ENCODE measurements at regions not wholly inside any gene's neighbourhood (a gene's known extent, or its start where the extent isn't known, plus 50 kb on each side); places are given as distances from the start of the nearest gene placed in this dataset.

- Mint-ChIP-seq H3K27me3 (ENCODE audit: low read depth) (peaks cover 12% of the 10 kb centered on the region), H3K4me1 (ENCODE audit: low read depth) (no peaks in the 10 kb centered on the region), H3K4me3 (no peak overlapping the region), H3K36me3 (ENCODE audit: low read depth) (no peaks in the 10 kb centered on the region), H3K9me3 (no peaks in the 10 kb centered on the region), H3K27ac (no peak overlapping the region)
- DNase-seq, result no peak
- intact Hi-C loops (cut with micrococcal nuclease), result no loop called here
- CTCF ChIA-PET, result no interaction called here
These were observed 52.8 kb upstream of the SV2C start for GRCh38 chr5:76030343-76030742.

GRCh38 chr5:76029739-76030138 is 53.4 kb upstream of the SV2C start:
- intact Hi-C loops (cut with micrococcal nuclease), result no loop called here
- no peaks in the 10 kb centered on the region for H3K9me3 Mint-ChIP-seq
- no peaks in the 10 kb centered on the region for H3K4me1 Mint-ChIP-seq (ENCODE audit: low read depth)
- no peak for DNase-seq
- no peak overlapping the region for H3K27ac Mint-ChIP-seq
- H3K36me3 Mint-ChIP-seq (ENCODE audit: low read depth), result no peaks in the 10 kb centered on the region
- CTCF ChIA-PET, result no interaction called here
- H3K27me3 Mint-ChIP-seq (ENCODE audit: low read depth), result peaks cover 12% of the 10 kb centered on the region
- H3K4me3 Mint-ChIP-seq, result no peak overlapping the region

- no peaks in the 10 kb centered on the region for H3K36me3 Mint-ChIP-seq (ENCODE audit: low read depth)
- CTCF ChIA-PET, result no interaction called here
- peaks cover 10% of the 10 kb centered on the region for H3K27me3 Mint-ChIP-seq (ENCODE audit: low read depth)
- no peak overlapping the region for H3K27ac Mint-ChIP-seq
- DNase-seq, result no peak
- no peak overlapping the region for H3K4me3 Mint-ChIP-seq
- H3K4me1 Mint-ChIP-seq (ENCODE audit: low read depth), result no peaks in the 10 kb centered on the region
- intact Hi-C loops (cut with micrococcal nuclease), result no loop called here
- H3K9me3 Mint-ChIP-seq, result no peaks in the 10 kb centered on the region
These were observed 57.4 kb upstream of the SV2C start for GRCh38 chr5:76025790-76026189.

GRCh38 chr5:76025069-76025468 is 58.1 kb upstream of the SV2C start:
- CTCF ChIA-PET, result no interaction called here
- intact Hi-C loops (cut with micrococcal nuclease), result no loop called here
- DNase-seq, result no peak
- Mint-ChIP-seq H3K27me3 (ENCODE audit: low read depth) (peaks cover 7% of the 10 kb centered on the region), H3K4me1 (ENCODE audit: low read depth) (no peaks in the 10 kb centered on the region), H3K27ac (no peak overlapping the region), H3K9me3 (no peaks in the 10 kb centered on the region), H3K4me3 (no peak overlapping the region), H3K36me3 (ENCODE audit: low read depth) (no peaks in the 10 kb centered on the region)

- H3K27me3 Mint-ChIP-seq (ENCODE audit: low read depth), result peaks cover 6% of the 10 kb centered on the region
- CTCF ChIA-PET, result no interaction called here
These were observed 60.6 kb upstream of the SV2C start for GRCh38 chr5:76022611-76023010.

GRCh38 chr5:76021936-76022584 is 61.1 kb upstream of the SV2C start:
- H3K36me3 Mint-ChIP-seq (ENCODE audit: low read depth), result no peaks in the 10 kb centered on the region
- CTCF ChIA-PET, result no interaction called here
- H3K4me3 Mint-ChIP-seq, result no peak overlapping the region
- no peaks in the 10 kb centered on the region for H3K4me1 Mint-ChIP-seq (ENCODE audit: low read depth)
- DNase-seq, result no peak
- H3K27ac Mint-ChIP-seq, result no peak overlapping the region
- H3K27me3 Mint-ChIP-seq (ENCODE audit: low read depth), result peaks cover 6% of the 10 kb centered on the region
- intact Hi-C loops (cut with micrococcal nuclease), result no loop called here
- no peaks in the 10 kb centered on the region for H3K9me3 Mint-ChIP-seq

More at GRCh38 chr5:76022611-76023010, 60.6 kb upstream of the SV2C start:
- no peak for DNase-seq
- intact Hi-C loops (cut with micrococcal nuclease), result no loop called here
- Mint-ChIP-seq H3K27ac (no peak overlapping the region), H3K4me1 (ENCODE audit: low read depth) (no peaks in the 10 kb centered on the region), H3K4me3 (no peak overlapping the region), H3K9me3 (no peaks in the 10 kb centered on the region), H3K36me3 (ENCODE audit: low read depth) (no peaks in the 10 kb centered on the region)

GRCh38 chr5:76016258-76016657 is 66.9 kb upstream of the SV2C start:
- Mint-ChIP-seq H3K27me3 (ENCODE audit: low read depth) (peaks cover 13% of the 10 kb centered on the region), H3K4me3 (no peak overlapping the region), H3K4me1 (ENCODE audit: low read depth) (no peaks in the 10 kb centered on the region), H3K9me3 (no peaks in the 10 kb centered on the region), H3K36me3 (ENCODE audit: low read depth) (no peaks in the 10 kb centered on the region), H3K27ac (no peak overlapping the region)
- no peak for DNase-seq
- CTCF ChIA-PET, result no interaction called here
- intact Hi-C loops (cut with micrococcal nuclease), result no loop called here

- intact Hi-C loops (cut with micrococcal nuclease), result no loop called here
- Mint-ChIP-seq H3K4me3 (no peak overlapping the region), H3K4me1 (ENCODE audit: low read depth) (no peaks in the 10 kb centered on the region), H3K36me3 (ENCODE audit: low read depth) (no peaks in the 10 kb centered on the region), H3K9me3 (no peaks in the 10 kb centered on the region), H3K27me3 (ENCODE audit: low read depth) (peaks cover 11% of the 10 kb centered on the region), H3K27ac (no peak overlapping the region)
- no peak for DNase-seq
- CTCF ChIA-PET, result interaction anchor here (0.7 kb wide), 1 partner anchor 256 kb away, joined by 3 read pairs; no protein-coding TSS in a partner anchor
These were observed 69.2 kb upstream of the SV2C start for GRCh38 chr5:76014005-76014404.

- DNase-seq, result no peak
- CTCF ChIA-PET, result no interaction called here
- Mint-ChIP-seq H3K27ac (no peak overlapping the region), H3K36me3 (ENCODE audit: low read depth) (no peaks in the 10 kb centered on the region), H3K9me3 (no peaks in the 10 kb centered on the region), H3K27me3 (ENCODE audit: low read depth) (peaks cover 15% of the 10 kb centered on the region), H3K4me3 (no peak overlapping the region), H3K4me1 (ENCODE audit: low read depth) (no peaks in the 10 kb centered on the region)
- intact Hi-C loops (cut with micrococcal nuclease), result no loop called here
These were observed 75.3 kb upstream of the SV2C start for GRCh38 chr5:76007904-76008303.

GRCh38 chr5:76000582-76000981 is 82.6 kb upstream of the SV2C start:
- no peak for DNase-seq
- intact Hi-C loops (cut with micrococcal nuclease), result no loop called here
- CTCF ChIA-PET, result no interaction called here
- H3K27me3 Mint-ChIP-seq (ENCODE audit: low read depth), result peaks cover 7% of the 10 kb centered on the region
- peaks cover 2% of the 10 kb centered on the region for H3K9me3 Mint-ChIP-seq
- no peak overlapping the region for H3K4me3 Mint-ChIP-seq
- no peaks in the 10 kb centered on the region for H3K4me1 Mint-ChIP-seq (ENCODE audit: low read depth)
- no peaks in the 10 kb centered on the region for H3K36me3 Mint-ChIP-seq (ENCODE audit: low read depth)
- no peak overlapping the region for H3K27ac Mint-ChIP-seq

- intact Hi-C loops (cut with micrococcal nuclease), result no loop called here
- Mint-ChIP-seq H3K27ac (no peak overlapping the region), H3K9me3 (peaks cover 2% of the 10 kb centered on the region), H3K4me3 (no peak overlapping the region), H3K4me1 (ENCODE audit: low read depth) (no peaks in the 10 kb centered on the region), H3K27me3 (ENCODE audit: low read depth) (peaks cover 7% of the 10 kb centered on the region), H3K36me3 (ENCODE audit: low read depth) (no peaks in the 10 kb centered on the region)
- CTCF ChIA-PET, result no interaction called here
- DNase-seq, result no peak
These were observed 89.3 kb upstream of the SV2C start for GRCh38 chr5:75993643-75994520.

GRCh38 chr5:75993183-75993582 is 90.0 kb upstream of the SV2C start:
- CTCF ChIA-PET, result no interaction called here
- Mint-ChIP-seq H3K4me3 (no peak overlapping the region), H3K36me3 (ENCODE audit: low read depth) (no peaks in the 10 kb centered on the region), H3K27ac (no peak overlapping the region), H3K9me3 (peaks cover 2% of the 10 kb centered on the region), H3K27me3 (ENCODE audit: low read depth) (peaks cover 7% of the 10 kb centered on the region), H3K4me1 (ENCODE audit: low read depth) (no peaks in the 10 kb centered on the region)
- DNase-seq, result no peak
- intact Hi-C loops (cut with micrococcal nuclease), result no loop called here

- H3K4me3 Mint-ChIP-seq, result no peak overlapping the region
- no peak for DNase-seq
- peaks cover 7% of the 10 kb centered on the region for H3K27me3 Mint-ChIP-seq (ENCODE audit: low read depth)
- no peaks in the 10 kb centered on the region for H3K36me3 Mint-ChIP-seq (ENCODE audit: low read depth)
- intact Hi-C loops (cut with micrococcal nuclease), result no loop called here
- H3K4me1 Mint-ChIP-seq (ENCODE audit: low read depth), result no peaks in the 10 kb centered on the region
- CTCF ChIA-PET, result no interaction called here
- H3K9me3 Mint-ChIP-seq, result peaks cover 2% of the 10 kb centered on the region
- H3K27ac Mint-ChIP-seq, result no peak overlapping the region
These were observed 90.4 kb upstream of the SV2C start for GRCh38 chr5:75992753-75993152.
